Stimulated activated CD8-positive, alpha-beta memory T cell treated with anti-CD3 and anti-CD28 coated beads, Interleukin-15, amount 100 ng/mL, for 24 hours (primary cell): ENCODE measurements at regions not wholly inside any gene's neighbourhood (a gene's known extent, or its start where the extent isn't known, plus 50 kb on each side); places are given as distances from the start of the nearest gene placed in this dataset.

Experiments used
- DNase-seq: peaks from one replicate; pipeline ENCODE4 v3.0.0-alpha.2; 2020; ENCODE audit warnings: low read depth

DNA sequence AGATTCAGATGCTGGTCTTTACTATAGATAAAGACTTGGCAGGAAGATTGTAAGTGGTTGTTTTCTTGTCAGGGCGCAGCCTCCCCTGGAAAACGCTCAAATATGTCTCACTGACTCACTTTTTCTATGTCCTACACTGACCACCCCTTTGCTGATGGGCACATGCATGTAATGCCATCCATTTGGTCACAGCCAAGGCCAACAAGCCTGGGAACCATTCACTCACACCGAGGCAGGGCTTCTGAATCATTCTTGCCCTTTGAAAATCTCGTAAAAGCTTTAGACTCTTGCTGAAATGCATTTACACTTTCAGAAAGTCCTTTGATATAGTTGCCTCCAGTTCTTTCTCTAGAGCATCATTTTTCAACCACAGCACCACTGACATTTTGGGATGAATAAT lies 249.4 kb downstream of the ACTL7B start:
- no peak for DNase-seq

DNA sequence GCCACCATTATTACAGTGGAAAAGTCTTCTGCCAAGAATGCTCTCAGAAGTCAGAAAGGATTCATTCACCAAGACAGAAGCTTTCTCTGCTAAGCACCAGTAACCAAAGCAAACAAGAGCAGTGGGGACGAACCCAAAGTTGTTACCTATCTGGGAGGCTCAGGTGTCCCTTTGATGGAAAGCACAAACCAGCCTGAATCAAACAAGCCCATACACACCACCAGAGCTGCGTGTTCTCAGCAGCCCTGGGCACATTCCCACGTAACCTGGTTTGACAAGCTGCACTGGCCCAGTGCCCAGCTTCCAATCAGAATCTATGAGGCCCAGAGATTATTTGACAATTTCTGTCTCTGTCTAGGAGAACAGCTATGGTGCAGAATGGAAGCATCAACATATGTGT lies 252.6 kb downstream of the ACTL7B start:
- DNase-seq = no peak

DNA sequence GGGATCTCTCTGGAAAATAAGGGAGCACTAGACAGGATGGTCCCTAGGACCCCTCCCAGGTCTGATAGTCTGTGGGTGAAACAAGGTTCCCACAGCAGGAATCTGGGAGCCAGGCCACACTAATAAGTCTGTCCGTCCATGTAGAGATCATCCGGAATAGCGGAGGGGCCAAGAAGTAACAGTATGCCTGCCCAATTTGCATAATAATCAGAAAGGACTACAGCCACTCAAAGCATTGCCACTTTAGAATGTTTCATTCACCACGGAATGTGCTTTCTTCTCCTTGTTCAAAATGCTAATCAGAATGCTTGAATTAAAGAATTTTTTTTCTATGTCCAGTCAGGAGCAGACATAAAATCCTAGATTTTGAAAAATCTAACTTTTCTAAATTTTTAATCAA lies 254.9 kb downstream of the ACTL7B start:
- DNase-seq = no peak

DNA sequence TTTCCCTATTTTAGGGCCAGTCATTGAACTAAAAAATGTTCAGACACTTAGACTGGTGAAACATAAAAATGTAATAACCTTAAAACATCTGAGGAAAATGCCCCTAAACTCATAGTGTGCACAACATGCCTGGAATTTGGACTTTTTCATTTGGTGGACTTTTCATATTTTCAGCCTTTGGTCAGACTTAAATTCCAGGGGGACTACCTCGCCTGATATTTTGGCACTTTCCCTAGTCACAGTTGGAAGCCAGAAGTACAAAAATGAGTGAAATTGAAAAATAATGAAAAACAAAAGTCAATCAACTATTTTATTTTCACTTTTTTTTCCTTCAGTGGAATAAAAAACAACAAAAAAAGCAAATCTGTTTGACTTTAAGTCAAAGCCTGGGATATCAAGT lies 256.2 kb downstream of the ACTL7B start:
- DNase-seq = no peak

DNA sequence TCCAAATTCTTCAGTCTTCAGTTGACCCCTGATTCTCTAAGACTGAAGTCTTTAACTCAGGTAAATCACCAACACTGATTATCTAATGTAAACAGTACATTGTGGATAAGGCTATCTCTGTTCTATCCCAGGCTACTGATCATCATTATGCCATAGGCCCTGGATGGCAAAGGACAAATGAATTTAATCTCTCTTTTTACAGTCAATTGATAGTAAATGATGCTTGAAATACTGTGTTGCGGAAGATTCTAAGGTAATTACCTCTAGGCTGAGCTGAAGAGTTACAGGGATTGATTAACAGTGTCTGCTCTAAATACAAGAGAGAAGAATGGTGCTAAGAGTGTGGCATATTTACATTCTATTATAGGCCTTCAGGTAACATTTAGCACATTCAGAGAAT lies 264.7 kb downstream of the ACTL7B start:
- DNase-seq = no peak

DNA sequence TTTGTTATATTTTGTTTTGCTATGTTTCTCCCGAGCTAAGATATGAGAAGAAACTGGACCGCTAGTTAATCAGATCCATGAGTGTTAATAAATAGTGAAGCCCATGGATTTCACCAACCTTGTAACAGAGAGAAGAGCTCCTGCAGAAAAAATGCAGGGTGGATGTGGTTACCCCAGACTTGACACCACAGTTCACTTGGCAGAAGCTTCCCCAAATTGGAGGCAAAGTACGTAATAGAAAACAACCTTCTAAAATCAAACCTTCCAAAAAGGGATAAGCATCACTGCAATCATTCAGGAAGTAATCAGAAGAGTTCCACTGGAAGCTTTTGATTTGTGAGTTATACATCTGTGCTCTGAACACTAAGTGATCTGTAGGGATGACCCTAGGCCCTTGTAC lies 267.5 kb downstream of the ACTL7B start:
- DNase-seq = no peak

DNA sequence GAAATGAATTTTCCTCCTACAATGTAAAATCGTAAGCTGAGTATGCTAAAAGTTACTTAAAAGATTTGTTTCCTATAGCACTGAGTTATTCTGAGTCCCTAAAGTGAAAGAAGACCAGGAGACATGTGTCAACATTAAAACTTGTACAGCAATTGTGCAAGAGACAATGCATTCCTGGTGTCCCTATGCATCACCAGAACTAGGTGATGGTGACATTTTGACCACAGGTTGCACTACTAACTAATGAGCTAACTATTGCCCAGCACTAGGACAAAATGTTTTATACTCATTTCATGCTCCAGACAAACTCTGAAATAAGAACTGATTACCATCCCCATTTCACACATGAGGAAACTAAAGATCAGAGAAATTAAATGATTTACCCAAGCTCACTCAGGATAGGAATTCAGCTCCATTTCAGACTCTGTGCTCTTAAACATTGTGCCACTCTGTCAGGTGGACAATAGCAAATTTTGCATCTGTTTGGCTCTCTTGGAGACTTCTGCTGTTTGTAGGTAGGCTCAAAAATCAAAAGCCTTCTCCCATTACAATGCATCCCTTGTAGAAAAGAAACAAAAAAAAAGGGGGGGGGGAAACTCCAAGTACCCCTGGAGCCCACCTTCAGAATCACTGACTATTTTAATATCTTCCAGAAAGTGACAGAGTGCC lies 269.2 kb downstream of the ACTL7B start:
- DNase-seq = no peak

DNA sequence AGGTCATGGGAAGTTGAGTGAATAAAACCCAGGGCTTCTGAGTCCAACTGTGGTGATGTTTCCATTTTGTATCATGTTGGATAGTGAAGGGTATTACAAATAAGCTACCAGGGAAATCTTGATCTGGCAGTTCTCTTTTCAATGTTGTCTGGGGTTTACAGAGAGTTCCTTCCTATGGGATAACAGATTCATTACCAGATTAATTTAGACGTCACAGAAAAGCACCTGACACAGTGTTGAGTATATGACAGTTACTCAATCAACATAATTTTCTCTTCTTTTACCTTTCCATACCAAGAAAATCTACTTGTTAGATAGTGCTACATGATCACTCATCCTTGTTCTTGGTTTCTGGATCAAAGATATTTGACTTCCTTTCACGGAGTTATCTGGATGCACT lies 270.9 kb downstream of the ACTL7B start:
- DNase-seq = no peak

DNA sequence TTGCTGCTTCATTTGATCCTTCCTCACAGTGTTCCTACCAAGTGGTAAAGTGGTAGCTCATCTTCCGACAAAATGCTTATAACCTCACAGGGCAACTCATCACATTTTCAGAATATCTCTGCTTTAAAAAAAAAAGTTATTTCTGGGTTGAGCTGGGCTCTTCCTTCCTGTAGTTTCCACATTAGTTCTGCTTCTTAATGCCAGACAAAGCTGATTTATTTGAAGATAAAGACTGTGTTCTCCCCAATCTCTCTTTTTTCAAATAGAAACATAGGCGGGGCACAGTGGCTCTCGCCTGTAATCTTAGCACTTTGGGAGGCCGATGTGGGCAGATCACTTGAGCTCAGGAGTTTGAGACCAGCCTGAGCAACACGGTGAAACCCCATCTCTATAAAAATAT lies 273.1 kb downstream of the ACTL7B start:
- no peak for DNase-seq

DNA sequence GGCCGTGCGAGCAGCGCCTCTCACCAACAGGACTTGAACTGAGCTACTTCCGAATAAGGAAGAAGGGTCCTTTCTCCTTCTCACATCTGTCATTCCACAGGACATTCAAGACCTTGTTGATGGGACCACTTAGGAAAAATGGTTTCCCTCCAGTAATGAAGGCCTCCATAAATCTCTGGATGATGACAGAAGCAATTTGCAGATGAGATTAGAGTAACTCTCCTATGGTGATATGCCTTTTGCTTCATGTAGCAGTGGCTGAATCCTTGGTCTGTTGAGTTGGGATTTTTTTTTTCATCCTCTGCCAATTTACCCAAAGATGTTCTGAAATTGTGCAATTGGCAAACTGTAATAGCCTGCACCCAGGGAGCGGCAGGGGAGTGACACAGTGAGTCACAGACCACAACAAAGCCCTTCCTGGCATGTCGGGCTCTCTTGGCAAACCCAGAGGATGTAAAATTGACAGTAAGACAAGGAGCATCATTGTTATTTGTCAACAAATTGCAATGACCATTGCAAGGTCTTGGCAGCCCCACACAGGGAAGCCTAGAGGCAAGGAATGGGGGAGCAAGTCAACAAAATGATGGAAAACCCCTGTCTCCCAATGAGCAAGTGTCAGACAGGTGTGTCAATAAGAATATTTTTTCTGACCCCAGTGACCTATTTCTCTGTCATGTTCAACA lies 275.9 kb downstream of the ACTL7B start:
- no peak for DNase-seq

DNA sequence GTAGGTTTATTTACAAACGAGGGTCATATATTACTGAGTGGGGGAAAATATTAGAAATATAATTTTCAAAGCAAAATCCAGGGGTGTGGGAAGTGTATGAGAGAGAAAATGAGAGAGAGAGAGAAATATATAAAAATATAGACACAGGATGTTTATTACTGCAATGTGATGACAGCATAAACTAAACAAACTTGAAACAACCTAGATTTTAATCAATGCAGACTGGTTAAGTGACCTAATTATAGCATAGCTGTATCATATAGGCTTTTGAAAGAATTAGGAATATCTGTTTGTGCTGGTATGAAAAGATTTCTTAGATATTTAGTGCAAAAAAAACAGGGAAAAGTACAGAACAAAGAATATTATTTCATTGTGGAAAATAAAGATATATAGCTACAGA lies 280.5 kb downstream of the ACTL7B start:
- no peak for DNase-seq

DNA sequence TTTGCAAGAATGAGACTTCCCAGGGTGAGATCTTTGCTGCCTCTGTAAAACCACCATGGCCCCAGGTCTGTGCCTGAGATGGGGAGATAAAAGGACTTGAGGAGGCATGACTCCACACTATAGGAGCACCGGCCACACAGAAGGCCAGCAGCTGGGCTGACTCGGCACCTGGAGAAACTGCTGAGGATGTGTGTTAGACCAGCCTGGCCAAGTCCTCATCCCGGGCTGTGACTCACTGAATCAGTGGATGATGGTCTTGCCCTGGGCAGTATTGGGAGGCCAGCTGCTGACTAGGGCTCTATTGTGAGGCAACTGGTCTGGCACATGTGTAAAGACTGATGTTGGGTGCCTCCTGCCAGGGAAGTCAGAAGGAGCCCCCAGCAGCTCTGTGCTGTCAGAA lies 286.2 kb downstream of the ACTL7B start:
- no peak for DNase-seq

DNA sequence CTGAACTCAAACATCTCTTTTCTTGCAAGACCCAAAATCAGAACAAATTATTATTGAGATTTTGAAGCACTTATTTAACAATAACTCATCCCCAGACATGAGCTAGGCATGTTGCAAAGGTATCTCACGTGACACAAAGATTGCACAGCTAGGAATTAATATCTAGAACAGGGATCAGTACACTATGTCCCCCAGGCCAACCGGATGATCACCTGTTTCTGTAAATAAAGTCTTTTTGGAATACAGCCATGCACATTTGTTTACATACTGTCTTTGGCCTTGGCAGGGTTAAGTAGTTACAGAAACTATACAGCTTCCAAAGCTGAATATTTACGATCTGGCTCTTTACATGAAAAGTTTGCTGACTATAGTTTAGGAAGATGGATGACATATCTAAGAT lies 287.7 kb downstream of the ACTL7B start:
- no peak for DNase-seq

DNA sequence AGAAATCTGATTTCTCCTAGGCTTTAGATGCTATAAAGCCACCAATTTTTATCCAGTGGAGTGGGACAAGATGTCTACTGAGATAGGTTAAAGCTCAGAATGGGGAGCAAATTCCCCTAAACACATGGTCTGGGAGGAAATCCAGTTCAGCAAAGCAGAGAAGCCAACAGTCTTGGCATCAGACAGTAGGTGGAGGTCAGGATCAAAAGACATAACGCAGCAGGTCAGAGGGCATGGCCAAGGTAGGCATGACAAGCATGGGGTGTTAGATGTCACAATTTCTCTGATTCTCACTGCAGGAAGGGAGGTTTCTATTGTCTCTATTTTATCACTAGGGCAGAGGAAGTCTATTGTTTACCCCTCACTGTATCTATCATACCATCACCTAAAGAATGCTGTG lies 288.2 kb downstream of the ACTL7B start:
- no peak for DNase-seq

DNA sequence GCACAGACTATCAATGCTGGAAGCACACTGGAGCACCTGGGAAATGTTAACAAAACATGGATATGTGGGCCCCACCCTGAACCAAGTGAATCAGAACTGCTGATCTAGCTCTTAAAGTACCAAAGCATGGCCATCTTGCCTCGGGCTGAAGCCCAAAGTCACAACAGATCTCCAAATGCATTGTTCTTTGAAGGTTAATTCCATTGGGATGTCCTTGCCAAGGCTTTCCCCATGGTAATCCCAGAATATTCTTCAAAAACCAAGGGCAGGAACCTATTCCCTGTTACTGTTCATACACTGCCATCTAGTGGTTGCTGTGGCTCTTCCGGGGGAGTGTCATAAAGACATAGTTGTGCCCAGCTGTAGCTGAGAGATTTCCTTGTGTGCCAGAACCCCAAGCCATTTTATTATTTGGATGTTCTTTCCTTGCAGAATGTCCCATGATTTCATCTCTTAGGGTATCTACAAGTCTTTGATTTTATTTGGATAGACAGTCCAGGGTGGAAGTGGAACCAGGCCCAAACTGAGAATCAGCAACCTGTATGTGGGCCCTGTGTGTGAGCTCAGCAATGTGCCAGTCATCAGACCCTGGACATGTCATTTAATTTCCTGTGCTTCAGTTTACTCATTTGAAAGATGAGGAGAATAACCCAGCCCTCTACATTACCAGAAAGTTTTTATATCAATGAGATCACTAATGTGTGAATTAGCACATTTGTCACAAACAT lies 290.0 kb downstream of the ACTL7B start:
- no peak for DNase-seq

DNA sequence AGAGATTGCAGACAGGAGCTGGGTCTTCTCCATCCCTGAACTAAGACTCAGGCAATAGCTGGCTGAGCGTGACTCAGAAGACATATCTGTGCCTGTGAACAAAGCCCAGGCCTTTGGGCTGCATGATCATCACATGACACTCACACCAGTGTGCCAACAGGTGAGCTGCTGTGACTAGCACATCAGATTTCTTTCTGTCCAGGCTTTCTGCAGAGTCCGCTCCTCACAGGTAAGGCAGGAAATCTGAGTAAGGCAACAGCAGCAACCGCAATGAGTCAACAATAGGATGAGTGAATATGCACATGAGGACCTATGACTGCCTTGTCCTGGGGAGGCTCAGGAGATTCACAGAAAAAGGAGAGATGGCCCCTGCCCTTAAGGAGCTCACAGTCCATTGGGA lies 293.6 kb downstream of the ACTL7B start:
- DNase-seq = no peak

DNA sequence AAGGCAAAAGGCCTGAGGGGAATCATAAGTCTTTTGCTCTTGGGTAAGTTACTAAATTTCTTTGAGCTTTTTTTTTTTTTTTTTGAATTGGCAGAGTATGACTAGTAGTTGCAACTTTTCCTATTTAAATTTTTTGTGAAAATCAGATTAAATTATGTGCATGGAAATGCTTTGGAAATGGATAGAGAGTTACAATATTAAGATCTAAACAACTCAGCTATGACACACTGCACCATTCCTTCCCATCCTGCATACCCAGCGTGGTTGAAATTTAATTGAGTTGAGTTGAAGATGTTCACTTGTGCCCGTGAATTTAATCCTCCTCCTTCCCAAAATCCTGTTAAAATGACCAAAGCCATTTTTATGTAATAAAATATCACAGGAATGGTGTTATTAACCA lies 296.4 kb downstream of the ACTL7B start:
- DNase-seq = no peak

DNA sequence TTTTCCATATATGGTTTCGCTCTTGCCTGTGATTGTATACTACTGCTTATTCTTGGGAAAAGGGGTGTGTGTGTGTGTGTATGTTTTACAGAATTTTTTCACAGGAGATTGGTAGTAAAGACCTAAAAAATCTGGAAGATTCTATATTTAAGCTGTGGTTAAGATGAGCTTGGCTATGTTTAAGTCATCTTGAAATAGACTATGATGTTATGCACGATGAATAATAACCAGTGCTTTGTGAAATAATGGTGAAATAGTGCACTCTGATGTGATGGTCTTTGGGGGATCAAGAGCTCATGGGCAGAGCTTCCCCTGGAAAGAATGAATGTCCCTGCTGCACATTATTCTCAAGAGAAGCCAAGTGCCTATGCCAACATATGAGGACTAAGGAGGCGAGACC lies 301.0 kb downstream of the ACTL7B start:
- DNase-seq = no peak

DNA sequence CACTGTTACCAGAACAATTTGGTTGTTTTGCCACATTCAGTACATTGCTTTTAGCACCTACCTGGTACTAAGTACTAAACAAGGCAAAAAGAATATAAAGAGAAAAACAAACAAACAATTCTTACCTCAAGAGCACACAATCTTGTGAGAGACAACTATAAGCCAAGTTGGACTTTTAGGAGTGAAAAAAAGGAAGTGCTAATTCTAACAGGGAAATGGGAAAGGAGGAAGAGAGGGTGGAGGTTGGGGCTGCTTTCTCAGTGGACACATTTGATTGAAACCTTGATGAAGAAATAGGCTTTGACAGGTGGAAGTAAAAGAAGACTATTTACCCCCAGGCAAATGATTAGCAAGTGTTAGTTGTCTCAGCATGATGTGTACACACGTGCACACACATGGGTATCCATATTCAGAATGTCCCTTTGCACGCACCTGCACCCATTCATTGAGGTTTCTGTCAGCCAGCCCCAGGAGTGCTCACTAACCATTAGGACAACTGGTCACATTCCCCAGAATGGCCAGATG lies 302.6 kb downstream of the ACTL7B start:
- no peak for DNase-seq

DNA sequence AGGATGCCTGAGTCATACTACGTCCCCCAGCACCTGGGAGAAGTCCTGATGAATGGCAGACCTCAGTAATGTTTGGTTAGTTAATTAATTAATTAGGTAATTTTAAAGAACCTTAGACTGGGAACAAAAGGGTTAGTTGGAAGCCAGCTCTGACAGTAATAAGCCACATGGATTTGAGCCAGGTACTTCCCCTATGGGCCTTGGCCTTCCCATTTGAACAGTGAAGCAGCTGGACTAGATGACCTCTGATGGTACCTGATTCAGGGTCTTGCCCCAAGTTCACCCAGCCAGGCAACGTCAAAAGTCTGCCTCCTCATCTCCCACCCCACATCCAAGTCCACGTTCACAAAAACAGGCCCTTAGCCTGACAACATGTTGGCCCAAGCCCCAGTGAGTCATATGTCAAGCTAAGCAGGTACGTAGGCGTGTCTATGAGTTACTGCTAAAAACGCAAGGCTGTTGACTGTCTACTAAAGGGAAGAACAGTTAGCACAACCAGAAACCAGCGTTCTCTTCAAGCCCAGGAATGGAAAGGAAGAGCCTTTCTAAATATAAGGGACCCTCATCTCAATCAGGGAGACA lies 303.2 kb downstream of the ACTL7B start:
- no peak for DNase-seq

DNA sequence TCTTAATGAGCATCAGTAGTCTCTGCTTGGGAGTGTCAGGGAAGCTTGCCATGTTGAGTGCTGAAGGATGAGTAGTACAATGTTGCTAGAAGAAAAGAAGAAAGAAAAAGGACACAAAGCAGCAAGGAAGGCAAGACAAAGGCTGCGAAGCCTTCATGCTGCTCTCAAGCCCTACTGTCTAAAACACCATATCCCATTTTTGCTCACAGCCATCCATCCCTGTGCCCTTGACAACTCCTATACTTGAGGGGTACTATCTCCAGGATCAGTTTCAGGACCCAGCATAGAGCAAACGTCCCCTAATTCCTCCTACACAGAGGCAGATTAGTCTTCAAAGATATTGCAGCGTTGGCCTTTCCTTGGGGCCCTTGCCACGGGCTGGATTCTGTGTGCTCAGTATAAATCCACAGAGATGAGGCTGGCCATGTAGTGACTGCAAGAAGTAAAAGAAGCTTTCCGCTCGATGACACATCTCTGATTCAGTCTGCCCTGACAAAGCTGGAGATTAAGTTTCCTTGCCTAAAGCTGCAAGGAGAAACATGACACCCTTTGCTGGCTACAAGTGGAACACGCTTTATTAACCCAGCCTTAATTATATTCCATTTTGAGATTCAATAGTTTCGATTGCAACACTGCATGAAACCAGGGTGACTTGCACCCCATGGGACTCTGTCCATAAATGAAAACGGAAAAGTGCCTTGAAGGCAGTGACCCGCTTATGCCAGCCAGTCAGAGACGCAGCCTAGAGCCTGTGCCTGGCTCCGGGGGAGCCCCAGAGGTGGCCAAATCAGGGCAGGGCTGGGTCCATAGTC lies 304.6 kb downstream of the ACTL7B start:
- no peak for DNase-seq

DNA sequence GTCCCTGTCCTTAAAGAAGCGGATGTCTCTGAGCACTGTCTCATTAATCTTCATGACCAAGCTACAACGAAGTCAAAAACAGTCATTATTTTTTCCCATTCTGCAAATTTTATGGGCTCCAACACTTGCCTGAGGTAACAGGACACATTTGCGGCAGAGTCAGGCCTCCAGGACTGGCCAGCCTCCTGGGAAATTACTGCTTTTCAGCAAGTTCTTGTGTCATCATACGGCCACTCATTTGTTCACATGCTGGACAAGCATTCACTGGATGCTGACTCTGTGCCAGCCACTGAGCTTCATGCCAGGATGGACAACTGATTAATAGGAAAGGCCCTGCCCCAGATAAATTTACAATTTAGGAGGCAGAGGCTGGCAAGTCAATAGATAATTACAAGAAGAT lies 305.7 kb downstream of the ACTL7B start:
- DNase-seq = no peak
